Fibroblast of lung (primary cell): ENCODE measurements at regions not wholly inside any gene's neighbourhood (a gene's known extent, or its start where the extent isn't known, plus 50 kb on each side); places are given as distances from the start of the nearest gene placed in this dataset.

Experiments used
- EZH2 ChIP-seq: IDR thresholded peaks from 2 replicates; pipeline ENCODE4 v1.5.1; 2012; ENCODE audit warnings: low read length, control low read depth, mild to moderate bottlenecking; ENCODE audit errors: missing control alignments
- TF ChIP-seq, protein P1 (sequence below), 2 donors: IDR thresholded peaks in 1 of 2; conservative IDR thresholded peaks in 1 of 2; 1 replicate in 1 of 2; 2 replicates in 1 of 2; pipeline ENCODE4 v1.5.1; 2011 to 2012; ENCODE audit warnings: low read length in 2 of 2, control low read depth in 1 of 2, inconsistent platforms in 1 of 2, low read depth in 1 of 2, mild to moderate bottlenecking in 1 of 2

DNA sequence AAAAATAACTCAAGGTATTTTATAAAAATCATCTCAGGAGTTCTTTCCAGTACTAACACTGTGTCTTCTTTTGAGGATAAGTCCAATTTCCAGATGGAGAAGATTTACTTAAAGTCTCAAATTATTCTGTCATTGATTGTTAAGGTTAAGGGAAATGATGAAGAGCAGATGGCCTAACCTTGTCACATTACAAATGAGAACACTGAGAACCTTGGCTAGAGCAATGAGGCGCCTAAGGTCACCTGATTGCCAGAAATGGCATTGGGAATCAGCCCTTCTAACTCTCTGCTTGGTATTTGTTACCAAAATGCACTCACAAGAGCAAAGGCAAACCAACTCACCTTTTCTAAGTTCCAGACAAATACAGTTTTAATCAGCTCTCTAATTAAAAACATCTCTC lies 835.1 kb downstream of the RNF144A start:
- TF ChIP-seq, protein P1, sequence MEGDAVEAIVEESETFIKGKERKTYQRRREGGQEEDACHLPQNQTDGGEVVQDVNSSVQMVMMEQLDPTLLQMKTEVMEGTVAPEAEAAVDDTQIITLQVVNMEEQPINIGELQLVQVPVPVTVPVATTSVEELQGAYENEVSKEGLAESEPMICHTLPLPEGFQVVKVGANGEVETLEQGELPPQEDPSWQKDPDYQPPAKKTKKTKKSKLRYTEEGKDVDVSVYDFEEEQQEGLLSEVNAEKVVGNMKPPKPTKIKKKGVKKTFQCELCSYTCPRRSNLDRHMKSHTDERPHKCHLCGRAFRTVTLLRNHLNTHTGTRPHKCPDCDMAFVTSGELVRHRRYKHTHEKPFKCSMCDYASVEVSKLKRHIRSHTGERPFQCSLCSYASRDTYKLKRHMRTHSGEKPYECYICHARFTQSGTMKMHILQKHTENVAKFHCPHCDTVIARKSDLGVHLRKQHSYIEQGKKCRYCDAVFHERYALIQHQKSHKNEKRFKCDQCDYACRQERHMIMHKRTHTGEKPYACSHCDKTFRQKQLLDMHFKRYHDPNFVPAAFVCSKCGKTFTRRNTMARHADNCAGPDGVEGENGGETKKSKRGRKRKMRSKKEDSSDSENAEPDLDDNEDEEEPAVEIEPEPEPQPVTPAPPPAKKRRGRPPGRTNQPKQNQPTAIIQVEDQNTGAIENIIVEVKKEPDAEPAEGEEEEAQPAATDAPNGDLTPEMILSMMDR (conservative IDR thresholded peaks at IDR 0.05 in 1 of 2, IDR thresholded peaks at IDR 0.05 in 1 of 2; ENCODE audit: low read depth in 1 of 2, low read length in 2 of 2) = no peak
- no peak for TF ChIP-seq EZH2
